Esophagus squamous epithelium (tissue), 4 donors: ENCODE measurements at regions not wholly inside any gene's neighbourhood (a gene's known extent, or its start where the extent isn't known, plus 50 kb on each side); places are given as distances from the start of the nearest gene placed in this dataset.

Source experiments
- CTCF ChIP-seq, 6 experiments: fragments of 450-650 bp in 4 of 6; fragments of 200-600 bp in 2 of 6; sonication (generic) in 2 of 6; IDR thresholded peaks; one replicate each; pipeline ENCODE4 v1.5.1; 2016 to 2019; ENCODE audit warnings: antibody characterized with exemption in 6 of 6, mild to moderate bottlenecking in 4 of 6, moderate library complexity in 4 of 6
- POLR2A ChIP-seq, 4 donors: fragments of 450-650 bp; IDR thresholded peaks; one replicate each; pipeline ENCODE4 v1.6.1; 2017; ENCODE audit warnings: antibody characterized with exemption in 4 of 4, mild to moderate bottlenecking in 4 of 4, moderate library complexity in 3 of 4

GRCh38 chr11:45544826-45545225 is 120.6 kb downstream of the CHST1 start:
- TF ChIP-seq CTCF (IDR thresholded peaks at IDR 0.05) (no peak), POLR2A (IDR thresholded peaks at IDR 0.05) (no peak)
